ENCODE measurements at regions not wholly inside any gene's neighbourhood (a gene's known extent, or its start where the extent isn't known, plus 50 kb on each side); places are given as distances from the start of the nearest gene placed in this dataset.
A peak's percentile ranks its signal among the peaks of the same experiment; 100 is the strongest.

GRCh38 chr3:72310419-72311380, 525.8 kb upstream of the PROK2 start:
- Histone ChIP-seq H3K27ac (ENCODE audit: insufficient read depth, low read depth, low read length) (peak overlapping the region; percentile 57), H3K79me2 (ENCODE audit: control insufficient read depth, insufficient read depth, low read length) (no peaks in the 10 kb centered on the region), H3K9me1 (replicated peaks; ENCODE audit: control insufficient read depth, extremely low read depth, insufficient read depth, low read length) (no peaks in the 10 kb centered on the region), H3K4me2 (ENCODE audit: insufficient read depth, low read length) (peak overlapping the region; percentile 61), H4K20me1 (replicated peaks; ENCODE audit: control insufficient read depth, extremely low read depth, insufficient read depth, low read length) (no peaks in the 10 kb centered on the region), H3K4me1 (ENCODE audit: control insufficient read depth, extremely low read depth, insufficient read depth, low read length) (peaks cover 18% of the 10 kb centered on the region), H3K36me3 (ENCODE audit: control insufficient read depth in 2 of 2, extremely low read depth in 1 of 2, insufficient read depth in 2 of 2, low read length in 2 of 2) (no peaks in the 10 kb centered on the region), H3K27me3 (ENCODE audit: control insufficient read depth in 2 of 2, insufficient read depth in 2 of 2, low read length in 2 of 2) (peaks cover 17 to 20% of the 10 kb centered on the region in 2 experiments), H2AFZ (ENCODE audit: low read depth, low read length) (no peak overlapping the region), H3K9me3 (replicated peaks; ENCODE audit: control insufficient read depth, insufficient read depth, low read length) (no peaks in the 10 kb centered on the region), H3K9ac (replicated peaks; ENCODE audit: extremely low read depth, insufficient read depth, low read length) (peak overlapping the region; percentile 8), H3K4me3 (replicated peaks in 1 of 3; ENCODE audit: insufficient read depth in 1 of 3, low read depth in 1 of 3, low read length in 3 of 3) (no peak overlapping the region)
- ChIA-PET POLR2A (no interaction called here), CTCF (interaction anchor here (0.8 to 1.5 kb wide), 4 partner anchors 9 to 355 kb away, joined by 3 to 4 read pairs (median 4); no protein-coding TSS in a partner anchor)
- BruUV-seq (replicated peaks) = no TSS peak
- intact Hi-C loops (cut with micrococcal nuclease) (loop anchor here (1.0 to 5.0 kb wide), 6 partner anchors 11 to 512 kb away; partner anchors contain the start of gene RYBP), dilution Hi-C loops (cut with MboI; ENCODE audit: extremely low pct_ligation_motif_present, low sequenced_read_pairs) (no loop called here)
- TF ChIP-seq POLR2A (IDR thresholded peaks at IDR 0.05; ENCODE audit: low read depth, low read length) = peak; percentile 49
- peak; percentile 57 for TF ChIP-seq GATA2 (IDR thresholded peaks at IDR 0.05; ENCODE audit: insufficient read depth, insufficient read length, low read depth, low read length)
- TF ChIP-seq FOS (IDR thresholded peaks at IDR 0.05; ENCODE audit: borderline replicate concordance, insufficient read depth, low read length) = peak; percentile 77
- TF ChIP-seq POLR2AphosphoS5 (IDR thresholded peaks at IDR 0.05; ENCODE audit: insufficient read depth, low read depth, low read length) = peak; percentile 90
- no peak for TF ChIP-seq EZH2 (IDR thresholded peaks at IDR 0.05; ENCODE audit: borderline replicate concordance, low read depth, low read length, severe bottlenecking)
- peak in 1 of 2 donors; percentile 37 for TF ChIP-seq CTCF (IDR thresholded peaks at IDR 0.05; ENCODE audit: extremely low read depth in 1 of 2, insufficient read depth in 1 of 2, low read depth in 1 of 2, low read length in 2 of 2)
- peak; percentile 68 for TF ChIP-seq JUN (IDR thresholded peaks at IDR 0.05; ENCODE audit: borderline replicate concordance, insufficient read depth, insufficient read length, low read depth)
- TF ChIP-seq MAX (IDR thresholded peaks at IDR 0.05; ENCODE audit: insufficient read depth, insufficient read length) = no peak
- DNase-seq (ENCODE audit: low read depth, low spot score) (peak; percentile 97), FAIRE-seq (peak; percentile 99)

Measured in endothelial cell of umbilical vein (primary cell).